Skin of body (tissue), 1 donor: ENCODE measurements at regions not wholly inside any gene's neighbourhood (a gene's known extent, or its start where the extent isn't known, plus 50 kb on each side); places are given as distances from the start of the nearest gene placed in this dataset.
"Not testable (repeated sequence)": the region's sequence is repeated elsewhere in the genome, so short reads cannot be mapped to it uniquely, and the experiment has no call there.

Experiments
- DNase-seq: peaks from one replicate; lab custom pipeline; 2025; lab: John Stamatoyannopoulos, UW

- DNase-seq = not testable (repeated sequence)
These were observed 453.9 kb downstream of the RPIA start for GRCh38 chr2:89145342-89145741.

GRCh38 chr2:89148256-89148655, 456.8 kb downstream of the RPIA start:
- not testable (repeated sequence) for DNase-seq

- not testable (repeated sequence) for DNase-seq
These were observed 460.2 kb downstream of the RPIA start for GRCh38 chr2:89151699-89152098.

DNA sequence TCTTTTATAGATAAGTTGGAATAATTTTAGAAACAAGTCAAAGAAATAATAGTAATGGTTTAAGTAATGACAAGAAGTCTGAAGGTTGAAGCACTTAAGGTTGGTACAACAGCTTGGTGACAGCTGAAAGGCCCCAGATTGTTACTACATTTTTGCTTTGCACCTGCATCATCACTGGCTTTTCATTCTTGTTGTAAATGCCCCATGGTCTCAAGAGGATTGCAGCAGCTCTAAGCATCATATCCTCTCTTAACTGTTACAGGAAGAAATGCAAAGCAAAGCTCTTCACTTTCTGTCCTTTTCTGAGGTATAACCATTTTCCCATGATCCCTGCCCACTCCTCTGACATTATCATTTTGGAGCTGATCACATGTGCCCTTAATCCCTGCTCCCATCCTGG, 461.0 kb downstream of the RPIA start:
- DNase-seq = not testable (repeated sequence)

GRCh38 chr2:89153210-89153609, 461.7 kb downstream of the RPIA start:
- DNase-seq = not testable (repeated sequence)

- not testable (repeated sequence) for DNase-seq
These were observed 462.8 kb downstream of the RPIA start for GRCh38 chr2:89154247-89154682.

GRCh38 chr2:89160306-89160705, 468.8 kb downstream of the RPIA start:
- DNase-seq = not testable (repeated sequence)

- not testable (repeated sequence) for DNase-seq
These were observed 470.2 kb downstream of the RPIA start for GRCh38 chr2:89161626-89162025.

DNA sequence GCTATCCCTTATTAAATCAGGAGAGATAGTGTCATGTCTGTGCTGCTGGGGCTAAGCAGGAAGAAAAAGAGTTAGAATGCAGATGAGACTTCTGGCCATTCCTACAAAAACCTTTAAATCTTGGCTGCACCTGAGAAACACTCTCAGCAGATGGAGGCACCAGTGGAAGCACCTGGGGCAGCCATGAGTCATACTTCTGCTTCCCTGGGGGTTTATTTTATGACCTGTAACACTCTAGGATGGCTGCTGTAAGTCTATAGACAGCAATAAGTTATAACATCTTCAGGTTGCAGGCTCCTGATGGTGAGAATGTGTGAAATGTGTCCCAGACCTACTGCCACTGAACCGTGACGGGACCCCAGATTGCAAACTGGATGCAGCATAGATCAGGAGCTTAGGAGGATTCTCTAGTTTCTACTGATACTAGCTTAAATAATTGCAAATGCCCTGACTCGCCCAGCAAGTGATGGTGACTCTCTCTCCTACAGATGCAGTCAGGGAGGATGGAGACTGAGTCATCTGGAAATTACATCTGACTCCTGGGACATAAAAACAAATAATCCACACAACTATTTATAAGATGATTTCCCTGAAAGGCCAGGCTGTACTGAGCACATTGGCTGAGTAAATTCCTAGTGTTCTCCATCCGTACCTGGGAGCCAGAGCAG, 479.2 kb downstream of the RPIA start:
- DNase-seq = not testable (repeated sequence)

GRCh38 chr2:89171174-89171519, 479.7 kb downstream of the RPIA start:
- DNase-seq = not testable (repeated sequence)

DNA sequence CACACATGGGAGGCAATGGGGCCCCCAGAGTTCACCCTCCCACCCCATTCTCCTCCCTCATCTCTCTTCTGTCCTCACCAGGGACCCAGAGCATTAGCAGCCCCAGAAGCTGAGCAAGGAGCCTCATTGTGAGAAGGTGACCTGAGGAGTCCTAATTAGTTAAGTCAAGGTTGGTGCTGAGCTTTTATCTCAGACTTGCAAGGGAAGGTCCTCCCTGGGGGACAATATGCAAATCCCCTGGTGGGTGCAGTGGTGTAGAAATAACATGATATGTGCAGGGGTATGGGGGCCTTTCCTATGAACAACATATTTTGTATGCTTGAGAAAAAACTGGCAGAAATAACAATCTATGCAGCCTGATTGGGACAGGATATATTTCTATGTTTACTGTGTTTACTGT, 485.5 kb downstream of the RPIA start:
- not testable (repeated sequence) for DNase-seq

GRCh38 chr2:89182221-89182620, 490.7 kb downstream of the RPIA start:
- not testable (repeated sequence) for DNase-seq

DNA sequence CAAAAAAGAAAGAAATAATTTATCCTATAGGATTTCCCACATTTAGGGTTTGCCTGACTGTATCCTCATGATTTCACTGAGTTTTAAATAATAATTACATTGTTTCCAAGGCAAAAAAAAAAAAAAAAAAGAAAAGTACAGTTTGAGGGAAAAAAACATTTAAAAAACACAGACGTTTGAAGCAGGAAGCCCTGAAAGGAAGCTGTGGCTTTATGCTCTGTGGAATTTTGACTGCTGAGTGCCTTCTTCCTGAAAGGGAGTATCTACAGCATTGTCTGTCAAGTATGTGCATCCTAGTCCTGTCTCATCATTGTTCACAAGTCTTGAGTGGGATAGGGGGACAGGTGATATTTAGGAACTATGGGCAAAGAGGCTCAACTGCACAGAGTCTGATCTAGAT, 493.3 kb downstream of the RPIA start:
- not testable (repeated sequence) for DNase-seq

GRCh38 chr2:89195636-89196251, 504.3 kb downstream of the RPIA start:
- DNase-seq = not testable (repeated sequence)

DNA sequence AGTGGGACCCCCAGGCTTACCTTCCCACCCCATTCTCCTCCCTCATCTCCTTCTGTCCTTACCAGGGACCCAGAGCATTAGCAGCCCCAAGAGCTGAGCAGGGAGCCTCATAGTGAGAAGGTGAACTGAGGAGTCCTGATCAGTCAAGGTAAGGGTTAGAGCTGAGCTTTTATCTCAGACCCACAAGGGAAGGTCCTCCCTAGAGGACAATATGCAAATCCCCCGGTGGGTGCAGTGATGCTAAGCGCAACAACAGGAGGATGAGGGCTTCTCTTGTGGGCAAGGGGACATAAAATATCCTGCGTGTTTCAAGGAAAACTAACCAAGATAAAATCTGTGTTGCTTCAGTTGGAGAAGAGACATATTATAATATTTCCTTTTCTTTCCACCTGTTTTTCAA, 505.2 kb downstream of the RPIA start:
- not testable (repeated sequence) for DNase-seq

DNA sequence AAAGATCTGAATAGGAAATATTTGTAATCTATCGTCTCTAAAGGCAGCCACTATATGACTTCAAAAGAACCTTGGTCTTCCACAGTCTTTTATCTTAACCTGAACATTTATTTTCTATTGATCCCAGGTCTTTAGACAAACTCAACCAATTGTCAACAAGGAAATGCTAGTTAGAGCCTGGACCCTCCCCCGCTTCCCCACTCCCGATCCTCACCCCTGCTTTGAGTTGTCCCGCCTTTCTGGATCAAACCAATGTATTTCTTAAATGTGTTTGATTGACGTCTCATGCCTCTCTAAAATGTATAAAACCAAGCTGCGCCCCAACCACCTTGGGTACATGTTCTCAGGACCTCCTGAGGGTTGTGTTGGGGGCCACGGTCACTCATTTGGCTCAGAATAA, 506.6 kb downstream of the RPIA start:
- DNase-seq = not testable (repeated sequence)

GRCh38 chr2:89199453-89200246, 508.2 kb downstream of the RPIA start:
- DNase-seq = not testable (repeated sequence)

DNA sequence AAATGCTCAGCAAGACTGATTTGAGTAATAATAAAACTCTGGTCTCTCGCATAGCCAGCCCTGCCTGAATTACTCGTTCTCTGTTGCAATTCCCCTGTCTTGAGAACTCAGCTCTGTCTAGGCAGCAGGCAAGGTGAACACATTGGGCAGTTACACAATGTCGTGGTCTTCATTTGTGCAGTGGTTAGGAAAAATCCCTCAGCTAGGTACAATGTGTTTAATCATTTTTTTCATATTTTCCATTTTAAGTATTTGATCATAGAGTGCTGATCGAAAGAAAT, 508.7 kb downstream of the RPIA start:
- not testable (repeated sequence) for DNase-seq

DNA sequence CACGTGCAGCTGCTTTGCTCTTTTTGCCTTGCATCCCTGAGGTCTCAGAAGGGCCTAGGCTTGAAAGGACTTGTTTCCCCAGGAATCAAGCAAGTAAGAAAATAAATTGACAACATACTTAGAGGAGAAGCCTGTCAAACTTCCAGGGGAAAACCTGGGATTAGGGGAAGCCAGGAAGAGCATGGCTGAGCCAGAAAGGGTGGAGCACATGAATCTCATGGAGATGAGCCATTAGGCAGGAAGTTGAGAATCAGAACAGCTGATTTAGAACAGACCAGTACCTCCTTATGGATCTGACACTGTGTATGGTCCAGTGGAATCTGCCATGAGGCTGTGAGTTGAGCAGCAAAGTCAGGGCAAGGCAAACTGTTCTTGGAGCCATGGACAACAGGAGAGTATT, 511.0 kb downstream of the RPIA start:
- not testable (repeated sequence) for DNase-seq

DNA sequence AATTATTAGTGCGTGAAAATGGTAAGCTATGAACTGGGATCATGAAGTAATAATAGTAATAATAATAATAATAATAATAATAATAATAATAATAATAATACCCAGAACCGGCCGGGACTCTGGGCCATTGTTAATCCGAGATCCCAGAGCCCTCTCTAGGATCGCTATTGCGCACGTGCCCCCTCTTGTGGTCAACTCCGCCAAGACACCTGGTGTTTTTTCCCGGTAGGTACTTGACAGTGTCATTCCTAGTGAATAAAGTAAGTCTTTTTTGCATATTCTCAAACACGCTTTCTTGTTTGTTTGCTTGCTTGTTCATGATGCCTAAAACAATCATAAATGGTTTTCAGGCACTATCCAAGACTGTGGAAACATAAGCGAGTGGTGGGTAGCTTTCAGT, 513.7 kb downstream of the RPIA start:
- DNase-seq = not testable (repeated sequence)

DNA sequence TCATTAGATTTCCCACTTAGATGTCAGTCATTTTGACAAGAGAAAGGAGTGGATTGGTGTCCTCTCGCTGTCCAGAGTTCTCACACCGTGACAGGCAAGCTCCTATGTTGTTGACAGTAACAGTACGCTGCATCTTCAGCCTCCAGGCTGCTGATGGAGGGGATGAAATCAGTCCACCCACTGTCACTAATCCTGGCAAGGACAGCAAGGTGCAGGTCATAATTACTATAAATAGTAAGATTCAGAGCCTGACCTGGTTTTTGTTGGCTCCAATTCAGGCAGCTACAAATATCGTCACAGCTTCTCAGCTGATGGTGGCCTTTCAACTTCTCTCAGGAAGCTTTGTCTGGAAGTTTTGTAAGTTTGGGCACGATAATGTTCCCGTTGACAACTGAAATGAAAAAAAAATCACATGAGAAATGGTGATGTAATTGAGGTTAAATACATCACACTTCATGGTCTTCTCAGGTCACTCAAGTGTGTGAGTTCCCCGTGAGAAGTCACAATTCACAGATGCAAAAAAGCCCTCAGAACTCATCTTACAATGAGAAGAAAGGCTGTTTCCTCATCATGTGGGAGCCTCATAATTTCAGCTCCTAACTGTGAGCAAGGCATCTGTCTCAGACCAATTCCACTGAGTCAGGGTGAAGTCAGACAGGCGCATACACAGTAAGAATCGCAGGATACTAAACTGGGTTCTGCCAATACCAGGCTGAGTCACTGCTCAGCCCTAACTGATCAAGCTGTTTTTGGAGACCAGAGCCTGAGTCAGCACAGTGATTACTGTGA, 516.9 kb downstream of the RPIA start:
- DNase-seq = not testable (repeated sequence)

DNA sequence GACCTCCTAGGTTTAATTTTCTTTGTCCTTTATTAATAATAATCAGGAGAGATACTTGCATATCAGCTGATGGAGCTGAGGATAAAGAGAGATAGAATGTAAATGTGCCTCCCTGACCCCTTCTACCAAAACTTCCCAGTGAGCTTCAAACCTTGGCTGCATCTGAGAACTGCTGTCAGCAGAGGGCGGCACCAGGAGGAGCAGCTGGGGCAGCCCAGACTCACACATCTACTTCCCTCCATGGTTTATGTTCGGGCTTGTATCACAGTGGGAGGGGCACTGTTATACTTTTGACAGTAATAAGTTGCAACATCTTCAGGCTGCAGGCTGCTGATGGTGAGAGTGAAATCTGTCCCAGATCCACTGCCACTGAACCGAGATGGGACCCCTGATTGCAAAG, 521.7 kb downstream of the RPIA start:
- DNase-seq = not testable (repeated sequence)
